IPS DF 4.7 (cell line): ENCODE measurements at regions not wholly inside any gene's neighbourhood (a gene's known extent, or its start where the extent isn't known, plus 50 kb on each side); places are given as distances from the start of the nearest gene placed in this dataset.

Experiments
- DNase-seq: peaks from one replicate; pipeline ENCODE4 v3.0.0-alpha.2; 2013; ENCODE audit warnings: low spot score; ENCODE audit errors: extremely low read depth

DNA sequence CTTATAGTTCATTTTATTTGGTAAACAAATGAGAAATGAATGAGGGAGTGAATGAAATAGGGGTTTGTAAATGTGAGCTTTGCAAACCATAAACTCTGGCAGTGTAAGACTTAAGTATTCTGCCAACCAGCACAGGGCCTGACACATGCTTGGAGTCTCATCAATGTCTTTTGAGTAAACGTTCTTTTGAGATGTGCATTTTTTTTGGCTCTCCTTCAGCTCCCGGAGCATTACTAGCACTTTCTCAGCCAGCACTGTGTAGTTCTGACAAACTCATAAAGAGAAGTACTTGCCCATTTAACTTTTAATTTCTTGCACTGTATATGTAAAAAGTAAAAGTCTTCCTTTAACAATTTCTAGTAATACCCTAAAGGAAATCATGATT lies 245.3 kb downstream of the HS3ST1 start:
- DNase-seq, result no peak

- no peak for DNase-seq
Observed at GRCh38 chr4:11182586-11183355, 245.9 kb downstream of the HS3ST1 start.

GRCh38 chr4:11182031-11182430 lies 246.7 kb downstream of the HS3ST1 start:
- DNase-seq, result no peak

- no peak for DNase-seq
Observed at GRCh38 chr4:11179796-11180195, 248.9 kb downstream of the HS3ST1 start.

GRCh38 chr4:11178433-11178832 lies 250.3 kb downstream of the HS3ST1 start:
- no peak for DNase-seq

- no peak for DNase-seq
Observed at GRCh38 chr4:11175374-11175773, 253.3 kb downstream of the HS3ST1 start.

DNA sequence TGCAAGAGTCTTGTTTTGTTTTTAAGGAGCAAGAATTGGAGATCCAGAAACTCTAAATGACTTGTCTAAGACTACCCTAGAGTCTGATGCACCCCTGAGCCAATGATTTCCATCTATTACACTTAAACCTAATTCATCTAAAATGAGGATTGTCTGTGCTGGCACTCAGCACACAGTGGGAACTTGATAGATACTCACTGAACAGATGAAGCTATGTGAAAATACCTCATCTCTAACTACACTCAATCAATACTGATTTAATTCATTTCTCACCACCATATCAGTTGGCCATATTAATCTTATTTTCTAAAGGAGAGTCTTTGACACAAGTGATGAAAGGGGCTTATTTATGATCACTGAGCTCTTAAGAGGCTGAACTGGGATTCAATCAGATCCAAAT lies 262.1 kb downstream of the HS3ST1 start:
- DNase-seq, result no peak

GRCh38 chr4:11166034-11166433 lies 262.7 kb downstream of the HS3ST1 start:
- no peak for DNase-seq

DNA sequence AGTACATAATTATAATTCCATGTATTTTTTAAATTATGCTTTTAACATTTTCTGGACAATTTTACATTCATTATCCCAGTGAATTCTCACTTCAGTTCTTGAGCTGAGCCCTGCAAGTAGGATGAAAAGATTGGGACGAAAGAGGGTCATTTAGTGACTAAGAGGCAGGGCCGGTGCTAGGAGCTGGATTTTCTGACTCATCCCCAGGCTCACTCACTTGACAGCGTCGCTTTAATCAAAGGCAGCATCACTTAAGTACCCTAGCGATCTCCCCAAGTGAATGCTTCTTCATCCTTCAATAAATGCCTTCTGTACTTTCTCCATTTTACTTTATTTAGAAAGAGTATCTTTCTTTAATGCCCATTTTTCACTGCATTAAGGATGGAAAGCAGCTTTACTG lies 263.6 kb downstream of the HS3ST1 start:
- no peak for DNase-seq

DNA sequence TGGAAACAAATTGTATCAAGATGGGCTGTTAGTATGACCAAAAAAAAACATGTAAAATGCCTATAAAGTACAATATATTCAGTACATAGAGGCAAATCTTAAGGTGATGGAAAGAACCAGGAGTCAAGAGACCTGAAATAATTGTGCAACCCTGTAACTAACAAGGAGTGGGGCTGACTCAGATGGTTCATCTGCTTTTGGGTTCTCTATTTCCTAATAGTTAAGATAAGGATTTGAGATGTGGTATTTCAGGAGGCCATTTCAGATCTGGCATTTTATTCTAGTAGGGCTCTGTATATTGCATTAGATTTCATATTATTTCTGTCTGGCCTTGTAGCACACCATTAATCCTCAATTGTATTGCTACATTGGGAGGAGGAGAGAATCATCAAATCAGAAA lies 268.4 kb downstream of the HS3ST1 start:
- no peak for DNase-seq

DNA sequence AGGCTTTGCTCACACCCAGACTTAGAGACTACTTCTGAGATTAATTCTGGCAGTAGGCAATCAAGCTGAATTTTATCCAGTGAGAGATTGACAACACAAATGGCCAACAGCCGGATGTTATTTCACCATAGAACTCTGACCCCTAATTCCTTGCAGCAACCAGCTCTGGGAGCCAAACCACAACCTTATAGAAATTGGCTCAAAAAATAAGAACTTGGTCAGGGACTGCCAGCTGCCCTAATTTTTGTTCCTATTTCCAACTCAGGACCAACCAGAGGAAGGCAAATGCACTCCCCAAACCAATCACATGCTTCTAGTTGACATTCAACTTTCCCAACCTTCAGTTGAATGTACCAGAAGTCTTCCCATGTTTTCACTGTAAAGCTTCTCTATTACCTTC lies 269.7 kb downstream of the HS3ST1 start:
- DNase-seq, result no peak

DNA sequence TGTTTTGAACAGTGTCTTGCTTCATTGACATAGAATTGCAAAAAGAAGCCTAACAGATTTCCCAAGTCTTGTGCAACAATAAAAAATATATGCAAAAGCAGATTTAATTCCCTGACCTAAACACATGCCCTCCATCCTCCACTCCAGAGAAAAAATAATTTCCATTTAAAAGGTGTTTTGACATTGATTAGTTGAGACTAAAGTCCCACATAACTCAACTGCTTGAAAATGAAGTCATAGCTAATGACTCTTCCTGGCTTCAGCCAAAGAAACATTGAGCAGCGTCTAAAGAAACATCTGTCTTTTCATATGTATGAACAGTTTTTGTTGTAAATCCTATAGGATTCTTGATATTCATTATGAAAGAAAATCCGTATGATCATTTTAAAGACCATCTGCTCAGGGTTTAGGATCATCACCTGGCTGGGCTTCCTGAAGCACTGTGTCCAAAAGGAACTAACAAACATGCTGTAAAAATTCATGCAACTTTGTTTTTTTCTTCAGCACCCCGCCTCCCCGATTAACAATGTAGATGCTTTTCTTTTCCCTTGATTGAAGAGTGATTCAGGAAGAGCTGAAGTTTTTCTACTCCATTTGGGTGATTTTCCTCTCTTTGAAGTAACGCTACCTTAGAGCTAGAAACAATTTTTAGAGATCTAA lies 273.4 kb downstream of the HS3ST1 start:
- no peak for DNase-seq

DNA sequence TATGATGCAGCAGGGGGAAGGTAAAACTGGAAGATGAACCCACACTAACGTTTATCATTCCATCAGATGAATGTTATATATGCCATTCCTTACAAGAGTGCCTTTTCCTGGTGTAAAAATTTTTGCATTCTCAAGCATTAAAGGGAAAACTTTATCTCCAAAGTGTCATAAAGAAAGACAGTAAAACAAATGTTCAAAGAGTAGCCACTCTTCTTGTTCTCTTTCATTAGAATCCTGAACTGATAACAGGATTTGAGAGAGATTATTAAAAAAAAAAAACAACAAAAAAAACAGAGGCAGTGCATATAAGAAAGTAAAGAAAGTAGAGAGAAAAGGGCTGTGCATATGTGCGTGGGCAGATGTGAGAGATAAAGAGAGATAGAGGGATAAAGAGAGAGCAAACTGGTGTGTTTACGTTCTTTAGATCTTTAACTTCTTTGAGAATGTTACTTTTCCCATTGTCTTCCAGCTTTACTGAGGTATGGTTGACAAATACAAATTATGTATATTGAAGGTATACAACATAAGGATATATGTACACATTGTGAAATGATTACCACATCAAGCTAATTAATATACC lies 275.4 kb downstream of the HS3ST1 start:
- DNase-seq, result no peak

GRCh38 chr4:11152684-11153083 lies 276.0 kb downstream of the HS3ST1 start:
- no peak for DNase-seq

GRCh38 chr4:11151500-11151899 lies 277.2 kb downstream of the HS3ST1 start:
- DNase-seq, result no peak

GRCh38 chr4:11149612-11150259 lies 279.0 kb downstream of the HS3ST1 start:
- no peak for DNase-seq

DNA sequence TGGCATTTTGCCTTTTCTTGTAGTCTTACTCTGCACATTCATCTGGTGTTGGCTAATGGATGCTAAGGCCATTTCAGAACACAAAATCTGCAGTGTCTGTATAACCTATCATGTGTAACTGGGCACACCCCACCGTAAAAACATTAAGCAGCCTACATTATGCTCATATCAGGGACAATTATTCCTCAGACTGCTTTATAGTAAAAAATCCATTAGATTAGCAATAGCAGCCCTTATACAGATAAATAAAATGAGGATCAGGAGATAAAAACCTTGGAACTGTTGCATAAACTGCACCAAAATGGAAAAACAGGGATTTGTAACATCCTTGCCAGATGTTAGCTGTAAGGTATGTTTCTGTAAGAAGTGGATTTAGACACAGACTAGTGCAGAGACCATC lies 288.8 kb downstream of the HS3ST1 start:
- no peak for DNase-seq

DNA sequence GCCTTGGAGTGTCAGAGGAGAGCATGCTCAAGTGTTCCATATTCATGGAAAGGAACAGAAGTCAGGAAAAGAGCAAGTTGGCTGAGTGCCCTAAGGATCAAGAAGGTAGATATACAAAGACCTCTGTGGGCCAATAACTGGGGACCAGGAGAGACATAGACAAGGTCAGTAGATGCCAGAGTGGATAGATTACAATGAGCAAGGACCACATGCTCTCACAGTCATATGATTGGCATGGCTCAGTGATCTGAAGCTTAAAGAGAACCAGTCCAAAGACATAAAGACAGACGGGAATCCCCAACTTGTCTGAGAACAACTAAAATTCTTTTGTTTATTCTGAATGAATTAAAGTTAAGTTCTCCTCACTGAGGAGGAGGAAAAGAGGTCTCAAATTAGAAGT lies 289.7 kb downstream of the HS3ST1 start:
- DNase-seq, result no peak

- no peak for DNase-seq
Observed at GRCh38 chr4:11134705-11135104, 294.0 kb downstream of the HS3ST1 start.

DNA sequence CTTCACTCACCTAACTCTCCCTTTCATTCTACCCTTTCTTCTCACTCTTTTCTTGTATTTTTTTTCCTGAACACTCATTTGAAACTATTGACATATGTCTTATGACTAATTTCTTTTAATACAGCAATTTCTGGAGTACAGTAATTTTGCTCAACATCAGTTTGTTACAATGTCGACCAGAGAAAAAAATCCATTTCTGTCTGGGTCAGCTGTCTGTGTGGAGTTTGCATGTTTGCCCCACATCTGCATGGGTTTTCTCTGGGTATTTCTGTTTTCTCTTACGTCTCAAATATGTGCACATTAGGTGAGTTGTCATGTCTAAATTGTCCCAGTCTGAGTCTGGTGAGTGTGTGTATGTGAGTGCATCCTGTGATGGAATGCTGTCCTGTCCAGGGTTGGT lies 294.8 kb downstream of the HS3ST1 start:
- no peak for DNase-seq

DNA sequence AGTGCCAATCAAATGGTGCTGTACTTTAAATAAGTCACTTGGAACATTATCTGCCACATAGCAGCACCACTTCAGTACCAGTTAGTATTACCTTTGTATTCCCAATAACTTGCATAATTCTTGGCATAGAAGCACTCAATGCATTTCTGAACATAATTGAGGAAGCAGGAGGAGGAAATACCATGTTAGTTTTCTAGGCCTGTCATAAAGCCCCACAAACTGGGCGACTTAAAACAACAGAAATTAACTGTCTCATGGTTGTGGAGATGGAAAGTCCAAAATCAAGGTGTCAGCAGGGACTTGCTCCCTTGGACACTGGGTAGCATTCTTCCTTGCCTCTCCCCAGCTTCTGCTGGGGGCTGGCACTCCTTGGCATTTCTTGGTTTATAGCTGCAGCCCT lies 296.2 kb downstream of the HS3ST1 start:
- no peak for DNase-seq

GRCh38 chr4:11131491-11131890 lies 297.2 kb downstream of the HS3ST1 start:
- DNase-seq, result no peak
